Activated T-helper 2 cell treated with anti-CD3 and anti-CD28 coated beads, Interferon-gamma antibody, Interleukin-2, Interleukin-4, amounts not matched to agents 10 μg/mL and 5 μg/mL and 100 μg/mL, durations not matched to agents 14 hours and 24 hours and 36 hours (primary cell): ENCODE measurements at regions not wholly inside any gene's neighbourhood (a gene's known extent, or its start where the extent isn't known, plus 50 kb on each side); places are given as distances from the start of the nearest gene placed in this dataset.

Source experiments
- DNase-seq: peaks from one replicate; pipeline ENCODE4 v3.0.0; 2021; ENCODE audit warnings: low spot score
- H3K27ac Mint-ChIP-seq: one replicate; pipeline ENCODE4 v1.8.0; 2021; ENCODE audit warnings: mixed read lengths
- H3K27me3 Mint-ChIP-seq: one replicate; pipeline ENCODE4 v1.8.0; 2021; ENCODE audit warnings: low read depth, mixed read lengths
- H3K36me3 Mint-ChIP-seq: one replicate; pipeline ENCODE4 v1.8.0; 2021; ENCODE audit warnings: low read depth, mixed read lengths
- H3K4me1 Mint-ChIP-seq: one replicate; pipeline ENCODE4 v1.8.0; 2021; ENCODE audit warnings: low read depth, mixed read lengths
- H3K4me3 Mint-ChIP-seq: one replicate; pipeline ENCODE4 v1.8.0; 2021; ENCODE audit warnings: low read depth, mild to moderate bottlenecking, moderate library complexity, mixed read lengths
- H3K9me3 Mint-ChIP-seq: one replicate; pipeline ENCODE4 v1.8.0; 2021; ENCODE audit warnings: mixed read lengths
- intact Hi-C: fragments of 100-400 bp; cut with micrococcal nuclease; formaldehyde crosslinking; loops from one replicate; pipeline ENCODE4 v1.15.1; 2023

GRCh38 chr13:32849369-32849768 lies 166.9 kb upstream of the KL start:
- no peak for DNase-seq
- Mint-ChIP-seq H3K36me3 (no peaks in the 10 kb centered on the region), H3K4me3 (no peak overlapping the region), H3K27me3 (peaks cover 25% of the 10 kb centered on the region), H3K9me3 (no peaks in the 10 kb centered on the region), H3K4me1 (peaks cover 9% of the 10 kb centered on the region), H3K27ac (no peak overlapping the region)
- intact Hi-C loops = no loop called here

DNA sequence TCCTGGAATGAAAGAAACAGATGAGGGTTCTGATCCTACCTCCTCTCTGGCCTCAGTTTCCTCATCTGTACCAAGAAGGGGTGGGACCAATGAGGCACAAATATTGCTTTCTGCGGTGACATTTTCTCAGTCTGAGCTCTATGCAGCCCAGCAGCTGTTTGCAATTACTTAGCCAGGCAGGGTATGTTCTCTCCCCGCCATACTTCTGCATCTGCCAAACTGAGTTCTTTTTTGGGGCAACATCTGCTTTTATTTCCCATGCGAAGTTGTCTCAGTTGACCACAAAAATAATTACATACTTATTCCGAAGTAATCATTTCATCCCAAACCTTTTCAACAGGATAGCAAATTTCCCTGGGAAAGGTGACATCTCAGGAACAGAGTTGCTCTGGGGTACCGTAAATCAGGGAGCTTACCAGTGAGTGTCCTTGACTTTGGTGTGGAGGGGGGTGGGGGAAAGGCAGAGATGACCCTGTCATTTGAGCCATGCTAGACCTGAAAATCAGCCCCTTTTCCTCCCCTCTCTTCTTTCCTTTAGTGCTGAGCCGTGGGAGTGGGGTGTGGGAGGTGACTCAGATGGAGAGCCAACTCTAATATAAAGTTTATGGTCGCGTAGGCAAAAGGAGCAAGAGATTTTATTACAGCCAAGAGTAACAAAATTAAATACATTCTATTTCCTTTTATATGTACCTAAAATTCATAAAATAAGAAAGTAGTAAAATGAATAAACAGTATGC lies 165.7 kb upstream of the KL start:
- peaks cover 23% of the 10 kb centered on the region for H3K27me3 Mint-ChIP-seq
- H3K36me3 Mint-ChIP-seq = no peaks in the 10 kb centered on the region
- no peaks in the 10 kb centered on the region for H3K9me3 Mint-ChIP-seq
- intact Hi-C loops = no loop called here
- H3K4me1 Mint-ChIP-seq = peaks cover 6% of the 10 kb centered on the region
- DNase-seq = no peak
- H3K4me3 Mint-ChIP-seq = no peak overlapping the region
- no peak overlapping the region for H3K27ac Mint-ChIP-seq

DNA sequence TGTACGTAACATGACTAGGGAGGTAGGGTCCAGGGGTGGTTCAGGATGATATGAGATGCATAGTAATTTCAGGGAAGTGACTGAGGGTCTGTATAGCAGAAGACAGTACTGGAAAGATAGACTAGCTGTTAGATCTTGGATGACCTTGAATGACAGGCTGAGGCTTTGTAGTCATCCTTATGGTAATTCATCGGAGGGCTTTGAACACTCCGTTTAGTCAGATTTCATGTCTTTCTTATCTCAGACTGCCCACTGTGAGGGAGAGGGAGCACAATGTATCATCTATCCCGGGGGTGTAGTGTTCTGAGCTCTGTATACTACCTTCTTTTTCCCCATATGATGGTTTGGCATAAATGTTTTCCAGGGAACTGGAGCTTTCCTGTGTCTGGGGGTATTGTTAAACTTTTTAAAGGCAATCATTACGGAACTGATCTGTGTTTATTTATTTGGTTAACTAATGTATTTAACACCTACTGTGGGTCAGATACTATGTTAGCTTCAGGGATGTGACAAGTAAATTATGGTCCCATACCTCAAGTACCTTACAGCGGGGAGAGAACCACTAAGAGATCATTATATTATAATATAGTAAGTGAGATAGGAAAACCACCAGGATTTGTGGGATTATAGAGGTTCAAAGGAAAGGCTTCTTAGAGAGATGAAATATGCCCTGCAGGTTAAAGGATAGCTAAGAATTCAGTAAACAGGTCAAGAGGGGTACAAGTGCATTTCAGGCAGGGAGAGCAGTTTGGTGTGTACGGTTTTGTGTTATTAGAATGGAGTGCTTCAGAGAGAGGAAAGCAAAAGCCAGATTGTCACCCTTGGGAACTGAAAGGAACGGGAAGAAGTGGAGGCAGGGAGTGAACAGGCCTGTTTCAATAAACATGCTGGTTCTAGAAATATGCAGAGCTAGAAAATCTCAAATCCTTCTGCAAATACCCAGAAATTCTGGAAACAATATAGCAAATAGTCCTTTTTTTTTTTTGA lies 164.8 kb upstream of the KL start:
- Mint-ChIP-seq H3K9me3 (no peaks in the 10 kb centered on the region), H3K36me3 (no peaks in the 10 kb centered on the region)
- intact Hi-C loops = no loop called here

DNA sequence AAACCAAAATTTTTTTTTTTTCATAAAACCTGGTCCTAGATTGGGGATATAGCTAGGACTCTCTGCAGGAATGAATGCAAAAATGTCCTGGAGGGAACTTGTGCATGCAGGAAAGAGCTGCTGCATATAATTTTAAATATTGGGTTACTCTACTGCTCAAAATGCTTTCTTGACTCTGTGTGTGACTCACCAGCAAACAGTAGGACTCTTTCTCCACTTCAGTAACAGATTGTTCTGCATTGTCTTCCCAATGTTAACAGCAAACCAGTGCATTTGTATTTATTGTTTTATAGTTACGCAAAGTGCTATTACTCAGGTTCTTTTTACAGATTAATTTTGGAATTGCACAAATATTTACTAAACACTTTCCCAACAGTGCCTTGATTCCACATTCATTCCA lies 163.7 kb upstream of the KL start:
- Mint-ChIP-seq H3K36me3 (no peaks in the 10 kb centered on the region), H3K9me3 (no peaks in the 10 kb centered on the region), H3K4me3 (no peak overlapping the region), H3K27me3 (peaks cover 17% of the 10 kb centered on the region), H3K27ac (no peak overlapping the region), H3K4me1 (peaks cover 2% of the 10 kb centered on the region)
- intact Hi-C loops = no loop called here
- no peak for DNase-seq

More for the DNA sequence above, 164.8 kb upstream of the KL start:
- H3K27ac Mint-ChIP-seq = no peak overlapping the region
- no peak overlapping the region for H3K4me3 Mint-ChIP-seq
- H3K4me1 Mint-ChIP-seq = peaks cover 5% of the 10 kb centered on the region
- H3K27me3 Mint-ChIP-seq = peaks cover 23% of the 10 kb centered on the region
- no peak for DNase-seq

- intact Hi-C loops = no loop called here
- H3K4me1 Mint-ChIP-seq = no peaks in the 10 kb centered on the region
- H3K36me3 Mint-ChIP-seq = no peaks in the 10 kb centered on the region
- no peak for DNase-seq
- peaks cover 6% of the 10 kb centered on the region for H3K27me3 Mint-ChIP-seq
- no peaks in the 10 kb centered on the region for H3K9me3 Mint-ChIP-seq
- no peak overlapping the region for H3K27ac Mint-ChIP-seq
- no peak overlapping the region for H3K4me3 Mint-ChIP-seq
Measured at GRCh38 chr13:32857077-32857476, 159.1 kb upstream of the KL start.

DNA sequence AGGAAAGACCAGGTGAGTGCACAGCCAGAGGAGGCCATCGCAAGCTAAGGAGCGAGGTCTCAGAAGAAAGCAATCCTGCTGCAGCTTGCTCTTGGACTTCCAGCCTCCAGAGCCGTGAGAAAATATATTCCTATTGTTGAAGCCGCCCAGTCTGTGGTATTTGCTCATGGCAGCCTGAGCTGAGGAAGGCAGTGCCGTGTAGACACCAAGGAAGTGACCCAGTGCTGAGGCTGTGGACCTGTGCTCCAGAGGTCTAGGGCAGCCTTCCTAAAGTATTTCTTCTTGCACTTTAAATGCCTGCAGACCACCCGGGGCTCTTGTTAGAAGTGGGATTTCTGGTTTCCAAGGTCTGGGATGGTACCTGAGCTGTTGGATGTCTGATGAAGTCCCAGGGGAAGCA lies 158.5 kb upstream of the KL start:
- H3K27me3 Mint-ChIP-seq = peaks cover 4% of the 10 kb centered on the region
- H3K4me1 Mint-ChIP-seq = no peaks in the 10 kb centered on the region
- DNase-seq = no peak
- H3K4me3 Mint-ChIP-seq = no peak overlapping the region
- H3K9me3 Mint-ChIP-seq = no peaks in the 10 kb centered on the region
- no peaks in the 10 kb centered on the region for H3K36me3 Mint-ChIP-seq
- intact Hi-C loops = no loop called here
- no peak overlapping the region for H3K27ac Mint-ChIP-seq

- Mint-ChIP-seq H3K27me3 (no peaks in the 10 kb centered on the region), H3K27ac (no peak overlapping the region), H3K36me3 (no peaks in the 10 kb centered on the region), H3K4me3 (no peak overlapping the region), H3K9me3 (no peaks in the 10 kb centered on the region), H3K4me1 (no peaks in the 10 kb centered on the region)
- intact Hi-C loops = no loop called here
- no peak for DNase-seq
Measured at GRCh38 chr13:32859707-32860292, 156.4 kb upstream of the KL start.

DNA sequence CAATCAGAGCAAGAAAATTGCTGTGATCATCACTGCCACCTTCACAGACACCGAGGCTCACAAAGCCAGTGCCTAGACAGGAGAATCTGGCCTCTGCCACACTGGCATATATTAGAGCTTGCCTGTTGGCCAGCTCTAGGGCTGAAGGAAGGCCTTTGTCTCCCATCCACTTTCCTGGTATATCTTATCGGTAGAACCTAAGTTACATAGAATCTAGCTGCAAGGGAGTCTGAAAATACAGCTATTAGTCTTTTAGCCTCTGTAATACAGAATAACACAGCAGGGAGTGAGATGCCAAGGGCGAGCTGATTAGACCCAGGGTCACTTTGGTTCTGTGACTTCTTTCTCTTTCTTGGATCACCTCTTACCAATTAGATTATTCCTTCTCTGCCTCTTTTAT lies 154.9 kb upstream of the KL start:
- H3K27ac Mint-ChIP-seq = no peak overlapping the region
- H3K27me3 Mint-ChIP-seq = no peaks in the 10 kb centered on the region
- DNase-seq = no peak
- intact Hi-C loops = no loop called here
- H3K4me3 Mint-ChIP-seq = no peak overlapping the region
- H3K4me1 Mint-ChIP-seq = no peaks in the 10 kb centered on the region
- no peaks in the 10 kb centered on the region for H3K9me3 Mint-ChIP-seq
- H3K36me3 Mint-ChIP-seq = no peaks in the 10 kb centered on the region

- intact Hi-C loops = no loop called here
Measured at GRCh38 chr13:32863596-32863995, 152.6 kb upstream of the KL start.

DNA sequence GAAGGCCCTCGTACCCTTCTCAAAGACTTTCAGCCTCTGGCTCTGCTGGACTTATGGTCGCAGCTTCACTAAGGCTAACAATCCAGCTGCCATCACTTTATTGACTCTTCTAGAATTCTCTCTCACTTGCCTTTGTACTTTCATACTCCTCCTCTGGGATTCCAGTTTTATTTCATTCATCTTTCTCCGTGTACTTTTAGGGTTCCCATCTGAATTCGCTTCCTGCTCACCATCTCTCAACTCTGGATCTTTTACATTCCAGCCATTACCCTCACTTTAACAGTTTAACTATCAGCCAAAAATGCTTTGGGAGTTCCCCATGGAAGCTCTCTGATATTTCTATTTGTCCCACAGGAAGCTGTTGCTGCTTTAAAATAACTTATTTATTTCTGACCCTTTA lies 149.3 kb upstream of the KL start:
- H3K4me3 Mint-ChIP-seq = no peak overlapping the region
- intact Hi-C loops = no loop called here
- H3K4me1 Mint-ChIP-seq = no peaks in the 10 kb centered on the region

More at GRCh38 chr13:32863596-32863995, 152.6 kb upstream of the KL start:
- H3K4me1 Mint-ChIP-seq = no peaks in the 10 kb centered on the region
- no peak overlapping the region for H3K4me3 Mint-ChIP-seq
- no peaks in the 10 kb centered on the region for H3K27me3 Mint-ChIP-seq
- DNase-seq = no peak
- H3K27ac Mint-ChIP-seq = no peak overlapping the region
- H3K36me3 Mint-ChIP-seq = no peaks in the 10 kb centered on the region
- H3K9me3 Mint-ChIP-seq = peaks cover 7% of the 10 kb centered on the region

DNA sequence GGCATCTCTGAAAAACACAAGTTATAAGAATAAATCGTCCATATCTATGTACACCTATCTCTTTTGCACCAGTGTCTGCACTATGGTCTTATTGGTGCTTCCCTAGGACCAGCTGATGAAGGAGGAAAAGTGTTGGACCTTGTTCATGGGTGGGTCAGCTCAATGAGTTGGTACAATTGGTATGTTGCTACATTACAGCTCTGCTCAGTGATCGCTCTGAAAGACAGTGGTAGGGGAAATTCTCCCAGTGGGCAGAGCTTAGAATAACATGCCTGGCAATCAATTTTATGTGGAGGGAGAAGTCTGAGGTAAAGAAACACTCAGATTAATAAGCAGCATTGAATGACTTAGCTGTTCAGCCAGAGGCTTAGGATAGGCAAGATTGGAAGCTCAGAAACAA lies 138.7 kb upstream of the KL start:
- Mint-ChIP-seq H3K36me3 (no peaks in the 10 kb centered on the region), H3K9me3 (no peaks in the 10 kb centered on the region), H3K27me3 (no peaks in the 10 kb centered on the region), H3K27ac (no peak overlapping the region), H3K4me3 (no peak overlapping the region), H3K4me1 (peaks cover 8% of the 10 kb centered on the region)
- intact Hi-C loops = no loop called here
- DNase-seq = no peak

More for the DNA sequence above, 149.3 kb upstream of the KL start:
- DNase-seq = no peak
- H3K27me3 Mint-ChIP-seq = peaks cover 3% of the 10 kb centered on the region
- no peak overlapping the region for H3K27ac Mint-ChIP-seq
- H3K9me3 Mint-ChIP-seq = peaks cover 7% of the 10 kb centered on the region
- no peaks in the 10 kb centered on the region for H3K36me3 Mint-ChIP-seq

- no peaks in the 10 kb centered on the region for H3K9me3 Mint-ChIP-seq
- H3K4me3 Mint-ChIP-seq = no peak overlapping the region
- peaks cover 8% of the 10 kb centered on the region for H3K4me1 Mint-ChIP-seq
- H3K27ac Mint-ChIP-seq = no peak overlapping the region
- no peaks in the 10 kb centered on the region for H3K27me3 Mint-ChIP-seq
- DNase-seq = no peak
- intact Hi-C loops = no loop called here
- H3K36me3 Mint-ChIP-seq = no peaks in the 10 kb centered on the region
Measured at GRCh38 chr13:32878163-32878562, 138.1 kb upstream of the KL start.

DNA sequence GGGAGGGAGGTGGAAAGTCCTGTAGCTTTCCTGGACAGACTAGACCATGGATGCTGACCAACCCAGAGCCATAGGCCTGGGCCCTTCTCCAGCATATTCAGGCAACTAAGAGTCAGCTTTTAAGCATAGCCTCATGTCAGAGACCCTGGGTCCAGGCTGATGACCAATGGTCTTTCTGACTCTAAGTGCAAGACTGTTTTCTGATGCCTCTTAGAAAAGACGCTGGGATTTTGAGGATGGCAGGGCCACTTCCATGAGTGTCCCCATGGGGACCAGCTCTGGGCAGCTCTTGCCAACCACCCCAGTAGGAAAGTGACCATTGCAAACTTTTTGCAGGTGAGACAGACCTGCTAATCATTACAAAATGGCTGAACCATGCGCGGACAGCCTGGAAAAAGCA lies 135.6 kb upstream of the KL start:
- no peaks in the 10 kb centered on the region for H3K27me3 Mint-ChIP-seq
- intact Hi-C loops = no loop called here
- no peak overlapping the region for H3K4me3 Mint-ChIP-seq
- H3K36me3 Mint-ChIP-seq = no peaks in the 10 kb centered on the region
- H3K9me3 Mint-ChIP-seq = no peaks in the 10 kb centered on the region
- peaks cover 8% of the 10 kb centered on the region for H3K4me1 Mint-ChIP-seq
- DNase-seq = no peak
- no peak overlapping the region for H3K27ac Mint-ChIP-seq
